T-helper 2 cell treated with Interferon-gamma antibody and Interleukin-4, amounts not matched to agents 100 ng/mL and 5 ng/mL, for 36 hours (primary cell): ENCODE measurements at regions not wholly inside any gene's neighbourhood (a gene's known extent, or its start where the extent isn't known, plus 50 kb on each side); places are given as distances from the start of the nearest gene placed in this dataset.

Experiments used
- intact Hi-C: fragments of 100-400 bp; cut with micrococcal nuclease; formaldehyde crosslinking; loops from one replicate; pipeline ENCODE4 v1.15.1; 2023

GRCh38 chr18:22112215-22112614 is 57.2 kb upstream of the GATA6 start:
- intact Hi-C loops = loop anchor here (5.0 kb wide), 1 partner anchor 115 kb away; no protein-coding TSS in a partner anchor

- intact Hi-C loops = loop anchor here (5.0 kb wide), 1 partner anchor 116 kb away; no protein-coding TSS in a partner anchor
These were observed 56.1 kb upstream of the GATA6 start for GRCh38 chr18:22113144-22113844.

- intact Hi-C loops = loop anchor here (5.0 kb wide), 1 partner anchor 117 kb away; no protein-coding TSS in a partner anchor
These were observed 54.7 kb upstream of the GATA6 start for GRCh38 chr18:22114526-22115321.

GRCh38 chr18:22115573-22115972 is 53.8 kb upstream of the GATA6 start:
- intact Hi-C loops = no loop called here
